Stimulated activated naive CD8-positive, alpha-beta T cell treated with anti-CD3 and anti-CD28 coated beads, Interleukin-15, Interleukin-2, amounts not matched to agents 100 ng/mL and 50 ng/mL, for 24 hours (primary cell): ENCODE measurements at regions not wholly inside any gene's neighbourhood (a gene's known extent, or its start where the extent isn't known, plus 50 kb on each side); places are given as distances from the start of the nearest gene placed in this dataset.
"Not testable (repeated sequence)": the region's sequence is repeated elsewhere in the genome, so short reads cannot be mapped to it uniquely, and the experiment has no call there.

ENCODE experiments used
- H3K27ac Mint-ChIP-seq: one replicate; pipeline ENCODE4 v1.8.0; 2021; ENCODE audit warnings: mild to moderate bottlenecking, mixed read lengths
- H3K27me3 Mint-ChIP-seq: one replicate; pipeline ENCODE4 v1.8.0; 2021; ENCODE audit warnings: mixed read lengths
- H3K36me3 Mint-ChIP-seq: one replicate; pipeline ENCODE4 v1.8.0; 2021; ENCODE audit warnings: low read depth, mixed read lengths
- H3K4me1 Mint-ChIP-seq: one replicate; pipeline ENCODE4 v1.8.0; 2021; ENCODE audit warnings: low read depth, mixed read lengths
- H3K4me3 Mint-ChIP-seq: one replicate; pipeline ENCODE4 v1.8.0; 2021; ENCODE audit warnings: mild to moderate bottlenecking, mixed read lengths
- H3K9me3 Mint-ChIP-seq: one replicate; pipeline ENCODE4 v1.8.0; 2021; ENCODE audit warnings: mixed read lengths

DNA sequence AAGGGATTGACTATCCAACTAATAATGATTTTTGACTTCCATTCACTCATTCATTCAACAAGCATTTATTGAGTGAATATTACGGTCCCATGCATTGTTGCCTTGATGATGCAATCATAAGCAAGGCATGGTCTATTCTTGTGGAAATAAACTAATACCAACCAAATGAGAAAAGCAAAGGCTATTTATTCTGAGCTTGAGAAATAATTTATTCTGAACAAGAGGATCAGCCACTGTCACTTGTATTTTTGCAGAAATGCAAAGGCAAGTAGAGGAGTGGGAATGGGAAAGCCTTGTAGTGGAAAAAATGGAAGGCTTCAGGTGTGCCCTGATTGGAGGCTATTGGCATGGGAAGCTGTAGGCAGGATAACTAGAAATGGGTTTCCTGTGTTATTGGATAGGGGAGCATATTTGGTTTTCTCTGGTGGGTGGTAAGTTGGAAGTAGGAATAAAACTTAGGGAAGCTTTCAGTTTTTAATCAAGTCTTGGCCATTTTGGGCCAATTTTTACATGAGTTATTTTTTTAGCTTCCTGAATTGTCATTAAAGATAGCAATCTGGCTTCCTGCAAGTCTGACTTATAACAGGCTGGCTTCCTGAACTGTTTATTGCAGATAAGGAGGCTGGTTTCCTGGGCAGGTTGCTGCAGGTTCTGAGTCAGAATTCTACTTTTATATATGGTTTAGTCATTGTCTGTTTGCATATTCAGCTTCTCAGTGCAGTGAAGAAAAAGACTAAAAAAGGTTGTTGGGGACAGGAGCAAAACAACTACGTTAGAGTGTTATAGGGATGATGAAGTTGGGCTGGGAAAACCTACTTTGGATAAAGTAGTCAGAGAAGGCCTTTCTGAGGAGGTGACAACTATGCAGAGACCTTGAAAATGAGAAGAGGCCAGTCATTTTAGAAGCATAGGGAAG lies 106.7 kb downstream of the APIP start:
- peaks cover 5% of the 10 kb centered on the region for H3K36me3 Mint-ChIP-seq

DNA sequence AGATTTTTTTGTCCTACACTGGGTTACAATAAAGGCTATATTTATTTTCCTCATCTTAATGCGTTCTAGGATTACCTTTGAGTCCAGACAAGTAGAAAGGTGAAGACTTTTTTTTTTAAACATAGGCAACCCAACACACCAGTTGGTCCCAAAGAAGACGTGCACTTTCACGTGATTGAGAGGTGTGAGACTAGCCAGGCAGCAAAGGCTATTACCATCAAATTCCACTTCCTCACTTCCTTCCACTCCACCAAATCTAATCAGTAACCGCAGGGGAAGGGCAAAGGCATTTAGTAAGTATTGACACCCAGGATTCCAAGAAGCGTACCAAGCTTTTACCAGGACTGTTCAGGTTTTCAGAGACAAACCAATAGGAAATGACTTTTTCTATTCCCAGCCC lies 109.3 kb downstream of the APIP start:
- H3K4me3 Mint-ChIP-seq: no peak overlapping the region
- no peak overlapping the region for H3K27ac Mint-ChIP-seq
- no peaks in the 10 kb centered on the region for H3K36me3 Mint-ChIP-seq
- H3K27me3 Mint-ChIP-seq: peaks cover 43% of the 10 kb centered on the region
- no peaks in the 10 kb centered on the region for H3K4me1 Mint-ChIP-seq
- peaks cover 11% of the 10 kb centered on the region for H3K9me3 Mint-ChIP-seq

More for the DNA sequence above, 106.7 kb downstream of the APIP start:
- Mint-ChIP-seq H3K27ac (no peak overlapping the region), H3K4me1 (no peaks in the 10 kb centered on the region), H3K4me3 (no peak overlapping the region), H3K9me3 (peaks cover 22% of the 10 kb centered on the region), H3K27me3 (peaks cover 34% of the 10 kb centered on the region)

DNA sequence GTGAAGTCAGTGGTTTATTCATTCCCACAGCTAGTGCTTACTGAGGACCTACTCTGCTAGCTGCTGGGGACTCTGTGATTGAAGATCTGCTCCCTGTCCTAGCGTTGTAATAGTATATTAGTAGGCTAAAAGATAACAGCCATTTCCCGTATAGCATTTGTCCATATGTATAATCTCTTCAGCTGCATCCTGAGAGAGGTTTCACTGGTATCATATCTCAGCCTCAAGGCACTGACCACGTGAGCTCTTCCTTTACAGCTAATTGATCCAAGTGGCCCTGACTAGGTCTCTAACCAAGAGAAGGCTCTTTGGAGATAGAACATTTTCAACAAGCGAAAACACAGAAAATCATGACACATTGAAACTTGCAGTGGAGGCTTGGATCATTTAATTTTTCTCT lies 110.2 kb downstream of the APIP start:
- H3K4me3 Mint-ChIP-seq: no peak overlapping the region
- H3K27me3 Mint-ChIP-seq: peaks cover 40% of the 10 kb centered on the region
- H3K9me3 Mint-ChIP-seq: peaks cover 11% of the 10 kb centered on the region
- no peaks in the 10 kb centered on the region for H3K36me3 Mint-ChIP-seq
- no peaks in the 10 kb centered on the region for H3K4me1 Mint-ChIP-seq
- no peak overlapping the region for H3K27ac Mint-ChIP-seq

DNA sequence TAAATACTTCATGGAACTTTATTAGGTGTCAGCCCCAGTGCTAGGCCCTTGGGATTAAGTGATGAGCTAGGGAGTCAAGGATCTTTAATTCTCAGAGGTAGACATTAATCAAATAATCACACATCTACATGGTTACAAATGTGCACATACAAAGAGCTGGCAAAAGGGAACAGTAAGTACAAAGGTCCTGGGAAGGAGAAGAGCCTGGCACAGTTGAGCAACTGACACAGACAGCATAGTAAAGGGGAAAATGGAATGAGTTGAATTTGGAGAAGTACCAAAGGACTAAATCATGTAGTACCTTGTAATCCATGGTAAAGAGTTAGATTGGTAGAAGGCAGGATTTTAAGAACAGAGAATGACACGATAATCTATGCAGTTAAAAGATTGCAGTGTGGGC lies 116.3 kb downstream of the APIP start:
- Mint-ChIP-seq H3K36me3 (no peaks in the 10 kb centered on the region), H3K4me1 (no peaks in the 10 kb centered on the region), H3K4me3 (no peak overlapping the region), H3K27ac (no peak overlapping the region), H3K9me3 (no peaks in the 10 kb centered on the region), H3K27me3 (peaks cover 21% of the 10 kb centered on the region)

DNA sequence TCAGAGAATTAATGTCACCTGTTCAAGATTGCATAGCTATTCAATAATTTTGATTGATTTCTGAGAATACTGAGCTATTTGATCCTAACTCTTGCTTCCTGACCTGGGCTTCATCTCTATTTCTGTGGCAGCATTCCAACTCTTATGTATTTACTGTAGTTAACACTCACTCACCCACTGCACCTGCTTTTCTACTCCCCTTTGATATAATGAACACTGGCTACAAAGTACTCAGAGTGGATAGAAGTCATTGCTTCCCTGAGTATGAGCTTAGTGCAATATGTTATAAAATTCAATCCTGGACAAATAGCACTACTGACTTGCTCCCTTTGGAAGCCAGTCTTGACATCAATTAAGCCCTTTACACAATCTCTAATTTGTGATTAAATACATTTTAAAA lies 117.2 kb downstream of the APIP start:
- Mint-ChIP-seq H3K4me3 (no peak overlapping the region), H3K36me3 (no peaks in the 10 kb centered on the region), H3K4me1 (no peaks in the 10 kb centered on the region), H3K27ac (no peak overlapping the region), H3K9me3 (no peaks in the 10 kb centered on the region), H3K27me3 (peaks cover 19% of the 10 kb centered on the region)

DNA sequence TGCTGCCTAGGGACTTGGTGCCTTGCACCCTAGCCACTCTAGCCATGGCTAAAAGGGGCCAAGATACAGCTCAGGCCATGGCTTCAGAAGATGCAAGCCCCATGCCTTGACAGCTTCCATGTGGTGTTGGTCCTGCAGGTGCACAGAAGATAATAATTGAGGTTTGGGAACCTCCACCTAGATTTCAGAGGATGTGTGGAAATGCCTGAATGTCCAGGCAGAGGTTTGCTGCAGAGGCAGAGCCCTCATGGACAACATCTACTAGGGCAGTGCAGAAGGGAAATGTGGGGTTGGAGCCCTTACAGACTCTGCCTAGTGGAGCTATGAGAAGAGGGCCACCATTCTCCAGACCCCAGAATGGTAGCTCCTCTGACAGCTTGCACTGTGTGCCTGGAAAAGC lies 118.7 kb downstream of the APIP start:
- H3K4me1 Mint-ChIP-seq, H3K36me3 Mint-ChIP-seq, H3K27me3 Mint-ChIP-seq, H3K27ac Mint-ChIP-seq, H3K4me3 Mint-ChIP-seq, H3K9me3 Mint-ChIP-seq: not testable (repeated sequence)

DNA sequence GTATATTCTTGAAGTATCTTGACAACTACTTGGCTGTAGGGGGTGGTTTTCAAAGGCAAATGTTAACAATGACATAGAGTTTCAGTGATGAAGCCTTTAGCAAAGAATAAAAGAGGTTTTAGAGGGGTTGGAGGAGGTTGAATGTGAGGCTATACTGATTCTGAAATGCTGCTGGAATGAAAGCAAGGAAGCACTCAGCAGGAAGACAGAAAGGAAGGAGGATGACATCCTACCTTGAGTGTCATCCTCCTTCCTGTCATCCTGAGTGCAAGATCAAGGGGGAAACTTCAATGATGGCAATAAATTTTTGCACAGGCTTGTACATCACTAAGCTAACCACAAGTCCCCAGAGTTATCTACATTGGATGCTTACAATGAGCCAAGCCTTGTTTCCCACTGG lies 120.5 kb downstream of the APIP start:
- H3K27ac Mint-ChIP-seq: no peak overlapping the region
- H3K9me3 Mint-ChIP-seq: no peaks in the 10 kb centered on the region
- H3K4me1 Mint-ChIP-seq: no peaks in the 10 kb centered on the region
- H3K4me3 Mint-ChIP-seq: no peak overlapping the region
- H3K27me3 Mint-ChIP-seq: peaks cover 17% of the 10 kb centered on the region
- H3K36me3 Mint-ChIP-seq: no peaks in the 10 kb centered on the region

DNA sequence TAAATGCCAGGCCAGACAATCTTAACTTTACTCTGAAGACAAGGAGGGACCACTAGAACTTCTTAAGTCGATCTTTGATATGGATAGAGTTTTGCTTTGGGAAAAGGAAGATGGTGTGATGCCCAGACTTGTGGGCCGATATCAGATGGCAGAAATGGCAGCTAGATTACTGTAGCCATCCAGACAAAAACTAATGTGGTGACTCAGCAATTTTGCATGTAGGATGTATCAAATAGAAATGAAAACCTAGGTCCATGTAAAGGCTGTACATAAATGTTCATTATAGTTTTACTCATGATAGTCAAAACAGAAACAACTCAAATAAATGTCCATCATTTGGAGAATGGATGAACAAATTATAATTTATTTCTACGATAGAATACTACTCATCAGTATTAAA lies 121.5 kb downstream of the APIP start:
- no peaks in the 10 kb centered on the region for H3K36me3 Mint-ChIP-seq
- no peak overlapping the region for H3K27ac Mint-ChIP-seq
- no peaks in the 10 kb centered on the region for H3K4me1 Mint-ChIP-seq
- H3K9me3 Mint-ChIP-seq: no peaks in the 10 kb centered on the region
- H3K4me3 Mint-ChIP-seq: no peak overlapping the region
- H3K27me3 Mint-ChIP-seq: peaks cover 17% of the 10 kb centered on the region

DNA sequence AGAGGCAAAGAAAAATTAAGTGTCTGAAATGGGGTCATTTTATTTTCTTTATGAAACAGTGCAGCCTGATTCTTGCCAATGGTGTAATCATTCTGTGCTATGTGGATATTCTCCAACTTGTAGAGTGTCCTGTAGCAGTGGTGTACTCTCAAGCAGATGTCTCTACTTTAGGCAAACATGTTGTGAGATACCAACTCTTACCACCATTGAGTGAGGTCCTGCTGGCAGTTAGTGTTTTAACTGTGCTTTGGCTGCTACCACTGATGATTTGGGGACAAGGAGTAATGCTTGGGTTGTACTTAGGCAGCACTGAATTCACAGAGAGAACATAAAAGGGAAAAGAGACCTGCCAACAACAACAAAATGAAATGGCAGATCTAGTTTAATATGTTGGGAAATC lies 122.5 kb downstream of the APIP start:
- H3K27ac Mint-ChIP-seq: no peak overlapping the region
- H3K36me3 Mint-ChIP-seq: no peaks in the 10 kb centered on the region
- no peaks in the 10 kb centered on the region for H3K9me3 Mint-ChIP-seq
- no peak overlapping the region for H3K4me3 Mint-ChIP-seq
- H3K27me3 Mint-ChIP-seq: peaks cover 17% of the 10 kb centered on the region
- H3K4me1 Mint-ChIP-seq: no peaks in the 10 kb centered on the region

DNA sequence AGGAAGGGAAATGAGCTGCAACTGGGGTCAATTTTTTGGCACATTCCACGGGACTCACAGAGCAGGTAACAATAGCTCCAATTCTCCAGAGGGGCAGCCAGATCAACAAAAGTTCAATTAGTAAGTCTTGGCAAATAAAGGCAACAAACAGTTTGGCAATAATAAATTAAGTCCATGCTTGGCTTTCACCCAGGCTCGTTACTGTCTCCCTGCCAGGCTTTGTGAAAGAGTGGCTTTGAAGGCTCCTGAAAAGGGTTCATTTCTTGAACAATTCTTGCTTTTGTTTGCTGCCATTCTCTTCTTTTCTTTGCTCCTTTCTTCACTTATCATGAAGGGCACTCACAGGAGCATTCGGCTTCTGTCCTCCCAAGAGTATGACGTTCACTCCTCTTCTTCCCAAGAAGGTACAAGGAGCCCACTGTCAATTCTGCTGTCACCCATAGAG lies 123.3 kb downstream of the APIP start:
- no peaks in the 10 kb centered on the region for H3K9me3 Mint-ChIP-seq
- H3K4me1 Mint-ChIP-seq: no peaks in the 10 kb centered on the region
- no peak overlapping the region for H3K27ac Mint-ChIP-seq
- peaks cover 17% of the 10 kb centered on the region for H3K27me3 Mint-ChIP-seq
- H3K36me3 Mint-ChIP-seq: no peaks in the 10 kb centered on the region
- H3K4me3 Mint-ChIP-seq: no peak overlapping the region

DNA sequence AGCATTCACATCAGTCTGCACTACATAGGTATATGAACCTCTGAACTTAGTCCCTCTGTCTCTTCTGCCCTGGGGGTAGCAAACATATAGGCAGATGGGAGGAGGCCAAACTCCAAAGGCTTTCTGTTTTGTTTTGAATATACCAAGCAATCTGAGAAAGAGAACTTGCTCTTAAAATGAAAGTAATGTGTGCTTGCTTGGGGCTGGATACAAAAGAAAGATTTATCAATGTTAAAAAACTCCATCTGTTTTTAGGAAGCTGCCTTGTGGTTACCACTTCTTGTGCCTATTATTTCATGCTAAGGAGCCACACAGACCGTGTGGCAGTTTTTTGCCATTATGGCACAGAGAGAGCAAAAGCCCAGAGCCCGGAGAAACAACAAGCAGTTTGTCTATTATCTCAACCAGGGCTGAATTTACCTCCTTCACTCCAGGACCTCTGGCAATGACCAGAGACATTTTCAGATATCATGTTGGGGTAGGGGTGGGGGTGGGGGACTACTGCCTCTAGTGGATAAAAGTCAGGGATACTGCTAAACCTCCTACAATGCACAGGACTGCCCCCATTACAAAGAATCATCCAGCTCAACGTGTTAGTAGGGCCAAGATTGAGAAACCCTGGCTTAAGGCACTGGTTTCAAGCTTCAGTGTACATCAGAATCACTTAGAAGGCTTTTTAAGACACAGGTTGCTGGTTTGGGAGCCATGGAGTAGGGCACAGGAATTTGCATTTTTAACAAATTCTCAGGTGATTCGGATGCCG lies 124.2 kb downstream of the APIP start:
- Mint-ChIP-seq H3K27me3 (peaks cover 21% of the 10 kb centered on the region), H3K36me3 (no peaks in the 10 kb centered on the region), H3K4me1 (no peaks in the 10 kb centered on the region), H3K9me3 (no peaks in the 10 kb centered on the region), H3K27ac (no peak overlapping the region), H3K4me3 (peak overlapping the region; percentile 8)

DNA sequence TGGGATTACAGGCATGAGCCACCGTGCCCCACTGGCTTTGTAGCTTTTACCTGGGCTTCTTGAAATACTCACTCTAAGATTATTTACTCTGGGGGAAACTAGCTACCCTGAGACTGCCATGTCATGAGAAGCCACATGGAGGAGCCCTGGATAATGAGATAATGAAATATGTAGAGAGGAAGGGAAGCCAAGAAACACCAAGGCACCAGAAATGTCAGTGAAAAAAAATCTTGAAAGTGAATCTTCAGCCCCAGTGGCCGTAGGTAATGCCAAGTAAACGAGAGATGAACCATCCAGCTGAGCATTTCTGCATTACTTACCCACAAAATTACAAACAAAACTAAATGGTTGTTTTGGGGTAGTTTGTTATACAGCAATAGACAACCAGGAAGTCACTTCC lies 125.6 kb downstream of the APIP start:
- H3K4me3 Mint-ChIP-seq: no peak overlapping the region
- no peaks in the 10 kb centered on the region for H3K9me3 Mint-ChIP-seq
- peaks cover 18% of the 10 kb centered on the region for H3K27me3 Mint-ChIP-seq
- no peaks in the 10 kb centered on the region for H3K36me3 Mint-ChIP-seq
- no peaks in the 10 kb centered on the region for H3K4me1 Mint-ChIP-seq
- H3K27ac Mint-ChIP-seq: no peak overlapping the region

DNA sequence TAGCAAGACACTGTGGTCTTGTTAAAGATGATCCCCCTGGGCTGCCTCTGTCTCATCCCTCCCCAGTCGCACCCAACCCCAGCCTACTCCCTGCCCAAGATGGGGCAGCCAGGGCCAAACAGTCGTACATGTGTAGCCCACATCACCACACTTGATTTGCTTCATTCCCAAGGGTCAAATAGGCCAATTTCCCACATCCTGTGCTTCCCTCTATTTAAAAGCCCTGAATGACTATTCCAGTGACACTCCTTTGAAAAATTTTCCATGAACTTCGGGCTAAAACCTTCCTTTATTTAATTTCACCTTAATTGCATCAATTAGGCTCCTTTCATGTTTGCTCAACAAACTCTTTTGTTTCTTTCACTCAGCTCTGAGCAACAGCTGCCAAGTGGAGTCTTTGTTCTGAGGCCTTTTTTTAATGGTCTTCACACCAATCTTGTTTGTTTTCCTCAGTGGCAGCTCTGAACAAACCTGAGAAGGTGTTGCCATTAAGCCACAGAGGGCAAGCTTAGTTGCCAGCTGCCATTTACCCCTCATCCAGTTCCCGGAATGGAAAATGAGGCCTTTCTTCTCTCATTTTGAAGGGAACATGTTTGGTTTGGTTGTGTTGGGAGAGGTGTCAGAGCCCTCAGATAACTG lies 126.9 kb downstream of the APIP start:
- Mint-ChIP-seq H3K9me3 (no peaks in the 10 kb centered on the region), H3K27me3 (peaks cover 21% of the 10 kb centered on the region), H3K27ac (no peak overlapping the region), H3K4me1 (no peaks in the 10 kb centered on the region), H3K4me3 (no peak overlapping the region), H3K36me3 (no peaks in the 10 kb centered on the region)

DNA sequence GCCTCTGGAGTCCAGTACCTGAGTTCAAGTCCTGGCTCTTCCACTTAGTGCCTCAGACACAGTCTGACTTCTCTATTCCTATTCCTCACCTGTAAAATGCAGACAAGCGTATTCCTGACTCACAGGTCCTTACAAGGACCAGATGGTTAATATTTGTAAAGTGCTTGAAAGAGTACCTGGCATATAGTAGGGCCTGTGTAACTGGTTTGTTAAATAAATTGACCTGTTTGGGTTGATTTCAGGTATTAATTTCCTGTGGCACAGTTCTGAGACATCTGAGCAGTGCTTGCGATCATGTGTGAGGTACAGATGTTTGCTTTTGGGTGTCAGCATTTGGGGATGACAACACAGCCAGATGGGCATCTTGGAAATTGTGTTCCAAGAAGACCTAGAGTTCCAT lies 127.5 kb downstream of the APIP start:
- peaks cover 26% of the 10 kb centered on the region for H3K27me3 Mint-ChIP-seq
- no peak overlapping the region for H3K4me3 Mint-ChIP-seq
- H3K9me3 Mint-ChIP-seq: no peaks in the 10 kb centered on the region
- H3K36me3 Mint-ChIP-seq: no peaks in the 10 kb centered on the region
- no peak overlapping the region for H3K27ac Mint-ChIP-seq
- H3K4me1 Mint-ChIP-seq: no peaks in the 10 kb centered on the region

DNA sequence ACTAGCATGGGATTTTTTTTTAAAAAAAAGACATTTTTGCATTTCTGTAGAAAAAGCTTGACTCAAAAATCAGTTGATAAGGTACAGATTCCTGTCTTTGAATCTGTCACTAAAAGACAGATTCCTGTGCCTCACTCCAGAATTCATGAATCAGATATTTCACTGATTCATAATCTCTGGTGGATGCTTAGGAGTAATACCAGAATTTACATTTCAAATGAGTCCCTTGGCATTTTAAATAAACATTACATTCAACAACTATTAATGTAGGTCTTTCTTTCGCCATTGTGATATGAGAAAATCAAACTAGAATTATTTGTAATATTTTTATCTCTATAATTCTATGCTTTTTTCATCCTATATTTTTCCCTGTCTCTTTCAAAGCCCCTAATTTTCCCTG lies 128.3 kb downstream of the APIP start:
- no peak overlapping the region for H3K27ac Mint-ChIP-seq
- no peaks in the 10 kb centered on the region for H3K4me1 Mint-ChIP-seq
- peaks cover 31% of the 10 kb centered on the region for H3K27me3 Mint-ChIP-seq
- no peaks in the 10 kb centered on the region for H3K36me3 Mint-ChIP-seq
- no peak overlapping the region for H3K4me3 Mint-ChIP-seq
- H3K9me3 Mint-ChIP-seq: no peaks in the 10 kb centered on the region
